HUES6 (cell line): ENCODE measurements at regions not wholly inside any gene's neighbourhood (a gene's known extent, or its start where the extent isn't known, plus 50 kb on each side); places are given as distances from the start of the nearest gene placed in this dataset.
"Not testable (repeated sequence)": the region's sequence is repeated elsewhere in the genome, so short reads cannot be mapped to it uniquely, and the experiment has no call there.

Source experiments
- H3K27ac ChIP-seq: 2 replicates; pipeline ENCODE4 v1.7.0; 2013; ENCODE audit warnings: low read depth, mild to moderate bottlenecking, low read length, inconsistent platforms
- H3K27me3 ChIP-seq: 2 replicates; pipeline ENCODE4 v1.6.1; 2013; ENCODE audit warnings: low read length; ENCODE audit not compliant: control insufficient read depth, insufficient read depth
- H3K36me3 ChIP-seq: 2 replicates; pipeline ENCODE4 v1.6.1; 2013; ENCODE audit warnings: low read length; ENCODE audit not compliant: control insufficient read depth, insufficient read depth
- H3K4me1 ChIP-seq: 2 replicates; pipeline ENCODE4 v1.6.1; 2013; ENCODE audit warnings: low read length; ENCODE audit not compliant: control insufficient read depth, insufficient read depth
- H3K4me3 ChIP-seq: 2 replicates; pipeline ENCODE4 v1.5.1; 2013; ENCODE audit warnings: low read depth, low read length
- H3K9ac ChIP-seq: one replicate; pipeline ENCODE4 v1.6.1; 2013; ENCODE audit warnings: mild to moderate bottlenecking, low read length
- H3K9me3 ChIP-seq: 2 replicates; pipeline ENCODE4 v1.6.1; 2013; ENCODE audit warnings: low read depth, low read length; ENCODE audit not compliant: control insufficient read depth, insufficient read depth

- Histone ChIP-seq H3K27ac (no peak overlapping the region), H3K4me3 (no peak overlapping the region), H3K4me1 (no peaks in the 10 kb centered on the region), H3K9me3 (no peaks in the 10 kb centered on the region), H3K36me3 (no peaks in the 10 kb centered on the region), H3K27me3 (no peaks in the 10 kb centered on the region), H3K9ac (no peak overlapping the region)
These were observed 315.2 kb upstream of the ACO1 start for GRCh38 chr9:32069169-32069813.

DNA sequence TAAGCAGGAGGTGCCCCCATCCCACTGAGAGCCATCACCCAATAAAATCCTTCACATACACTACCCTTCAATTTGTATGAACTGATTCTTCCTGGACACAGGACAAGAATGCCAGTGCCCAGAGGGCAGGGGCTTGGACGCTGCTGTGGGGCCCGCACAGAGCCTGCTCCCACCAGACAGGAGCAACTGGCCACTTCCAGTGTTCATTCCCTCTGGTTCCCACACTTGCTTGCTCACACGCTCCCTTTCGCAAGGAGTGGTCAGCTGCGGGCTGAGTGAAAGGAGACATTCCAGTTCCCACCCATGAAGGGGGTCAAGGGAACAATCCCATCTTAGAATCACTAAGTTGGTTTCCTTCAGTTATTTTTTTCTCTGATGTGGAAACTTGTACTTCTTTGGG, 314.5 kb upstream of the ACO1 start:
- no peaks in the 10 kb centered on the region for H3K36me3 ChIP-seq
- H3K4me3 ChIP-seq = no peak overlapping the region
- no peaks in the 10 kb centered on the region for H3K9me3 ChIP-seq
- no peaks in the 10 kb centered on the region for H3K4me1 ChIP-seq
- no peaks in the 10 kb centered on the region for H3K27me3 ChIP-seq
- H3K27ac ChIP-seq = no peak overlapping the region
- H3K9ac ChIP-seq = no peak overlapping the region

- Histone ChIP-seq H3K9ac (no peak overlapping the region), H3K4me3 (no peak overlapping the region), H3K27me3 (no peaks in the 10 kb centered on the region), H3K4me1 (no peaks in the 10 kb centered on the region), H3K36me3 (no peaks in the 10 kb centered on the region), H3K27ac (no peak overlapping the region), H3K9me3 (no peaks in the 10 kb centered on the region)
These were observed 311.9 kb upstream of the ACO1 start for GRCh38 chr9:32072570-32072969.

DNA sequence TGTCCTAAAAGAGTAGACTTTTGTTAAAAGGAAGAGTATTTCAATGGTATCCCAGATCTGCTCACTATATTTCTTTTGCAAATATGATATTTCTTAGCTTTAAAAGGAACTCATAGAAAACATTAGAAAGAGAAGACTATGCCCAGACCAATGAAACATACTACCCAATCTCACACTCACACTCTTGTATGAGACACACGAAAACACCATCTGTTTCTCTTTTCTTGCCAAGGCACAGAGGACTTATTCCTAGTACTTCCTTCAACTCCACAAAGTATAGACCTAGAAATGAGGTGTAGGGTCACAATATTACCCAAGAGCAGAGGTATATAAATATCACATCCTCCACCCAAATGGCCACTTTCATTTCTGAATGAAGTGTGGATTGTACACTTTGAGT, 292.4 kb upstream of the ACO1 start:
- no peak overlapping the region for H3K9ac ChIP-seq
- H3K27ac ChIP-seq = no peak overlapping the region
- H3K4me3 ChIP-seq = no peak overlapping the region
- H3K9me3 ChIP-seq = no peaks in the 10 kb centered on the region
- no peaks in the 10 kb centered on the region for H3K36me3 ChIP-seq
- no peaks in the 10 kb centered on the region for H3K4me1 ChIP-seq
- no peaks in the 10 kb centered on the region for H3K27me3 ChIP-seq

- Histone ChIP-seq H3K4me3 (no peak overlapping the region), H3K4me1 (no peaks in the 10 kb centered on the region), H3K9ac (no peak overlapping the region), H3K27me3 (no peaks in the 10 kb centered on the region), H3K36me3 (no peaks in the 10 kb centered on the region), H3K27ac (no peak overlapping the region), H3K9me3 (no peaks in the 10 kb centered on the region)
These were observed 267.2 kb upstream of the ACO1 start for GRCh38 chr9:32117291-32117690.

GRCh38 chr9:32128546-32128945, 255.9 kb upstream of the ACO1 start:
- Histone ChIP-seq H3K27me3 (no peaks in the 10 kb centered on the region), H3K9ac (no peak overlapping the region), H3K4me3 (no peak overlapping the region), H3K27ac (no peak overlapping the region), H3K36me3 (no peaks in the 10 kb centered on the region), H3K4me1 (peaks cover 6% of the 10 kb centered on the region; the same call in 1 of the 2 replicates), H3K9me3 (no peaks in the 10 kb centered on the region)

DNA sequence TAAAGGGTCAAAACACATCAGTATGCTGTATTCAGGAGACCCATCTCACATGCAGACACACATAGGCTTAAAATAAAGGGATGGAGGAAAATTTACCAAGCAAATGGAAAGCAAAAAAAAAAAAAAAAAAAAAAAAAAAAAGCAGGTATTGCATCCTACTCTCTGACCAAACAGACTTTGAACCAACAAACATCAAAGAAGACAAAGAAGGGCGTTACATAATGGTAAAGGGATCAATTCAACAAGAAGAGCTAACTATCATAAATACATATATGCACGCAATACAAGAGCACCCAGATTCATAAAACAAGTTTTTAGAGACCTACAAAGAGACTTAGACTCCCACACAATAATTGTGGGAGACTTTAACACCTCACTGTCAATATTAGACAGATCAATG, 253.7 kb upstream of the ACO1 start:
- H3K27ac ChIP-seq, H3K4me1 ChIP-seq, H3K27me3 ChIP-seq, H3K9ac ChIP-seq, H3K4me3 ChIP-seq, H3K36me3 ChIP-seq, H3K9me3 ChIP-seq: not testable (repeated sequence)

- no peak overlapping the region for H3K27ac ChIP-seq
- H3K9ac ChIP-seq = no peak overlapping the region
- H3K4me3 ChIP-seq = no peak overlapping the region
- H3K36me3 ChIP-seq = no peaks in the 10 kb centered on the region
- no peaks in the 10 kb centered on the region for H3K9me3 ChIP-seq
- no peaks in the 10 kb centered on the region for H3K27me3 ChIP-seq
- no peaks in the 10 kb centered on the region for H3K4me1 ChIP-seq
These were observed 247.6 kb upstream of the ACO1 start for GRCh38 chr9:32136700-32137339.

- H3K4me3 ChIP-seq = no peak overlapping the region
These were observed 242.4 kb upstream of the ACO1 start for GRCh38 chr9:32142074-32142473.

DNA sequence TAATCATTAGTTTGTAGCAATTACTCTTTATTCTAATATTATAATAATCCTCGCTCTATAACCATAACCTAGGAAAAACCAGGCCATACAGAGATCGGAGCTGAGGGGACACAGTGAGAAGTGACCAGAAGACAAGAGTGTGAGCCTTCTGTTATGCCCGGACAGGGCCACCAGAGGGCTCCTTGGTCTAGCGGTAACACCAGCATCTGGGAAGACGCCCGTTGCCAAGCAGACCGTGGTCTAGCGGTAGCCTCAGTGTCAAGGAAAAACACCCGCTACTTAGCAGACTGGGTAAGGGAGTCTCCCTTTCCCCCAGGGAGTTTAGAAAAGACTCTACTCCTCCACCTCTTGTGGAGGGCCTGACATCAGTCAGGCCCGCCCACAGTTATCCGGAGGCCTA, 235.9 kb upstream of the ACO1 start:
- H3K9me3 ChIP-seq, H3K4me1 ChIP-seq, H3K27ac ChIP-seq, H3K9ac ChIP-seq, H3K36me3 ChIP-seq, H3K27me3 ChIP-seq, H3K4me3 ChIP-seq: not testable (repeated sequence)

More at GRCh38 chr9:32142074-32142473, 242.4 kb upstream of the ACO1 start:
- no peaks in the 10 kb centered on the region for H3K27me3 ChIP-seq
- no peak overlapping the region for H3K9ac ChIP-seq
- H3K9me3 ChIP-seq = 0 out of 2 replicates have a peak, but pooled peaks cover 3% of the 10 kb centered on the region
- H3K27ac ChIP-seq = no peak overlapping the region
- no peaks in the 10 kb centered on the region for H3K36me3 ChIP-seq
- no peaks in the 10 kb centered on the region for H3K4me1 ChIP-seq

DNA sequence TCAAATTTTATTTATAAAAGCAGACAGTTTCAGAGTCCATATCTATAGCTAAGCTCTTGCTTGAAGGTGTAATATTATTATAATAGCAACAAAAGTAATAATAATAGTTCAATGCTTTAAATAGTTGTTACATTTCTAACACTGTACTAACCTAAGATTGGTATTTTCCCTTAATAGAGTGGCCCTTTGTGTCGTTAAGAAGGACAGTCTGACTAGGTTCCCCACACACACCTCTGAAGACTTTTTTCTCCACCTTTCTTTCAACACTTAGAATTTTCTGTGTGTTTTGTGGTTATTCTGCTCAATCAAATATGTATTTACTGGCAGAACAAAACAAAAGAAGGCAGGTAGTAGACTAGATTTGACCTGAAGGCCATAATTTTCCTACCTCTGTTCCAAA, 223.2 kb upstream of the ACO1 start:
- no peak overlapping the region for H3K27ac ChIP-seq
- no peaks in the 10 kb centered on the region for H3K27me3 ChIP-seq
- H3K4me3 ChIP-seq = no peak overlapping the region
- H3K9ac ChIP-seq = no peak overlapping the region
- H3K9me3 ChIP-seq = no peaks in the 10 kb centered on the region
- no peaks in the 10 kb centered on the region for H3K36me3 ChIP-seq
- H3K4me1 ChIP-seq = 0 out of 2 replicates have a peak, but pooled peaks cover 3% of the 10 kb centered on the region
